Bronchial epithelial cell (primary cell): ENCODE measurements at regions not wholly inside any gene's neighbourhood (a gene's known extent, or its start where the extent isn't known, plus 50 kb on each side); places are given as distances from the start of the nearest gene placed in this dataset.

Source experiments
- DNase-seq: peaks from one replicate; pipeline ENCODE4 v3.0.0-alpha.2; 2010; ENCODE audit warnings: low read depth
- FAIRE-seq: peaks from 2 replicates; lab custom pipeline; 2011; peaks lifted over from hg19 to GRCh38; lab: Jason Lieb, UNC
- H3K27me3 ChIP-seq: 2 replicates; pipeline ENCODE4 v1.5.1; 2011; ENCODE audit warnings: low read length; ENCODE audit not compliant: control insufficient read depth, insufficient read depth
- H3K36me3 ChIP-seq: 2 replicates; pipeline ENCODE4 v1.5.1; 2011; ENCODE audit warnings: low read length; ENCODE audit not compliant: control insufficient read depth, insufficient read depth
- H3K4me3 ChIP-seq: 2 replicates; pipeline ENCODE4 v1.5.1; 2011; ENCODE audit warnings: mild to moderate bottlenecking, low read depth, low read length, control low read depth
- CTCF ChIP-seq: IDR thresholded peaks from 2 replicates; pipeline ENCODE4 v1.5.1; 2011; ENCODE audit warnings: mild to moderate bottlenecking, moderate library complexity, low read length, control low read depth, inconsistent platforms; ENCODE audit not compliant: insufficient read depth, severe bottlenecking

GRCh38 chr2:6721395-6721794, 144.3 kb downstream of the CMPK2 start:
- Histone ChIP-seq H3K27me3 (no peaks in the 10 kb centered on the region), H3K4me3 (no peak overlapping the region), H3K36me3 (no peaks in the 10 kb centered on the region)
- no peak for DNase-seq
- no peak for TF ChIP-seq CTCF
- FAIRE-seq: no peak

GRCh38 chr2:6722574-6722973, 143.1 kb downstream of the CMPK2 start:
- Histone ChIP-seq H3K4me3 (no peak overlapping the region), H3K36me3 (no peaks in the 10 kb centered on the region), H3K27me3 (no peaks in the 10 kb centered on the region)
- no peak for TF ChIP-seq CTCF
- FAIRE-seq (no peak), DNase-seq (no peak)

- Histone ChIP-seq H3K27me3 (no peaks in the 10 kb centered on the region), H3K4me3 (no peak overlapping the region)
- no peak for FAIRE-seq
Measured at GRCh38 chr2:6723865-6724604, 141.7 kb downstream of the CMPK2 start.

DNA sequence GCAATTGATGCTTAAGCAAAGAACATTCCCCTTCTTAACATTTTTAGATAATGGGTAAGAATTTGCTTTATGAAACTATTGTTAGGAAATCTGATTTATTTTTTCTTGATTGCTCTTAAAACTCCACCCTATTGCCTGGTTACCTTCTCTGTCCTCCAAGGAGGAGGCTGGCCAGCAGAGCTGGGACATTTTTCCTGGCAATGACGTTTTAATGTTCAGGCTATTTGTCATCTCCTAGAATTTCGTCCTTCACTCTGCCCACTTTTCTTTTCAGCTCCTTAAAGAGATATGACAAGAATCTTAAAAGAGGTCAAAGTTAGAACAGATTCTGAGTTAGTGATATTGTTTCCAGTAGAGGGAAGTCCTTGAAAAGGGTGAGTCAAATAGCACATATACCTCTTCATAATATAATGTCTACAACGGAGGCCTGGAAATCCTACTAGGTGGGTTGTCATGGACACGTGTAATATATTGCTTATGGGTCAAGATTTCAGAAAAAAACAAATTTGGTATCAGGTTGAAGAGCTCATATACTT, 141.0 kb downstream of the CMPK2 start:
- FAIRE-seq (no peak), DNase-seq (no peak)
- Histone ChIP-seq H3K27me3 (no peaks in the 10 kb centered on the region), H3K36me3 (no peaks in the 10 kb centered on the region), H3K4me3 (no peak overlapping the region)
- no peak for TF ChIP-seq CTCF

More at GRCh38 chr2:6723865-6724604, 141.7 kb downstream of the CMPK2 start:
- no peaks in the 10 kb centered on the region for H3K36me3 ChIP-seq
- TF ChIP-seq CTCF: no peak
- no peak for DNase-seq

- no peak for TF ChIP-seq CTCF
- Histone ChIP-seq H3K27me3 (no peaks in the 10 kb centered on the region), H3K36me3 (no peaks in the 10 kb centered on the region), H3K4me3 (no peak overlapping the region)
- DNase-seq (no peak), FAIRE-seq (no peak)
Measured at GRCh38 chr2:6728156-6728555, 137.6 kb downstream of the CMPK2 start.
